IMR-90 (cell line): ENCODE measurements at regions not wholly inside any gene's neighbourhood (a gene's known extent, or its start where the extent isn't known, plus 50 kb on each side); places are given as distances from the start of the nearest gene placed in this dataset.

ENCODE experiments used
- BHLHE40 ChIP-seq: fragments of 150-350 bp; IDR thresholded peaks from 2 replicates; pipeline ENCODE4 v1.6.1; 2016; ENCODE audit warnings: mild to moderate bottlenecking, low read depth, low read length
- CEBPB ChIP-seq: IDR thresholded peaks from 2 replicates; pipeline ENCODE4 v1.6.1; 2012; ENCODE audit warnings: low read depth, low read length, improper control_type of control experiment
- CHD1 ChIP-seq: IDR thresholded peaks from 2 replicates; pipeline ENCODE4 v1.6.1; 2012; ENCODE audit warnings: low read depth, low read length, improper control_type of control experiment
- ELK1 ChIP-seq: fragments of 150-350 bp; IDR thresholded peaks from 2 replicates; pipeline ENCODE4 v1.6.1; 2016; ENCODE audit warnings: low read depth, mild to moderate bottlenecking, low read length, moderate library complexity, borderline replicate concordance
- FOS ChIP-seq: fragments of 150-350 bp; IDR thresholded peaks from 2 replicates; pipeline ENCODE4 v1.6.1; 2016; ENCODE audit warnings: low read depth, low read length
- MAZ ChIP-seq: IDR thresholded peaks from 2 replicates; pipeline ENCODE4 v1.6.1; 2012; ENCODE audit warnings: low read depth, mild to moderate bottlenecking, low read length, improper control_type of control experiment, moderate library complexity, borderline replicate concordance
- MXI1 ChIP-seq: IDR thresholded peaks from 2 replicates; pipeline ENCODE4 v1.6.1; 2012; ENCODE audit warnings: low read depth, mild to moderate bottlenecking, low read length, moderate library complexity, borderline replicate concordance
- POLR2A ChIP-seq: IDR thresholded peaks from 2 replicates; pipeline ENCODE4 v1.6.1; 2012; ENCODE audit warnings: mild to moderate bottlenecking, low read depth, low read length
- RAD21 ChIP-seq: IDR thresholded peaks from 2 replicates; pipeline ENCODE4 v1.6.1; 2012; ENCODE audit warnings: low read length, improper control_type of control experiment
- RCOR1 ChIP-seq: IDR thresholded peaks from 2 replicates; pipeline ENCODE4 v1.6.1; 2012; ENCODE audit warnings: mild to moderate bottlenecking, low read length, improper control_type of control experiment; ENCODE audit not compliant: insufficient replicate concordance
- RFX5 ChIP-seq: IDR thresholded peaks from 2 replicates; pipeline ENCODE4 v1.8.0; 2012; ENCODE audit warnings: low read depth, mild to moderate bottlenecking, low read length, moderate library complexity
- SMC3 ChIP-seq: fragments of 150-350 bp; IDR thresholded peaks from 2 replicates; pipeline ENCODE4 v1.6.1; 2016; ENCODE audit warnings: low read depth, mild to moderate bottlenecking, antibody characterized with exemption, low read length, moderate library complexity
- TF ChIP-seq, protein P1 (sequence below): conservative IDR thresholded peaks from 2 replicates; pipeline ENCODE4 v1.5.1; 2012; ENCODE audit warnings: mild to moderate bottlenecking, low read depth, low read length, improper control_type of control experiment
- TF ChIP-seq, protein P2 (sequence below): fragments of 150-350 bp; IDR thresholded peaks from 2 replicates; pipeline ENCODE4 v1.6.1; 2017; ENCODE audit warnings: mild to moderate bottlenecking, antibody characterized with exemption, low read length, low read depth

- TF ChIP-seq POLR2A (no peak), RAD21 (no peak), RFX5 (no peak), CEBPB (no peak), RCOR1 (no peak), MXI1 (no peak), SMC3 (no peak), ELK1 (no peak), FOS (no peak), MAZ (no peak), CHD1 (no peak), BHLHE40 (no peak)
- TF ChIP-seq, protein P1, sequence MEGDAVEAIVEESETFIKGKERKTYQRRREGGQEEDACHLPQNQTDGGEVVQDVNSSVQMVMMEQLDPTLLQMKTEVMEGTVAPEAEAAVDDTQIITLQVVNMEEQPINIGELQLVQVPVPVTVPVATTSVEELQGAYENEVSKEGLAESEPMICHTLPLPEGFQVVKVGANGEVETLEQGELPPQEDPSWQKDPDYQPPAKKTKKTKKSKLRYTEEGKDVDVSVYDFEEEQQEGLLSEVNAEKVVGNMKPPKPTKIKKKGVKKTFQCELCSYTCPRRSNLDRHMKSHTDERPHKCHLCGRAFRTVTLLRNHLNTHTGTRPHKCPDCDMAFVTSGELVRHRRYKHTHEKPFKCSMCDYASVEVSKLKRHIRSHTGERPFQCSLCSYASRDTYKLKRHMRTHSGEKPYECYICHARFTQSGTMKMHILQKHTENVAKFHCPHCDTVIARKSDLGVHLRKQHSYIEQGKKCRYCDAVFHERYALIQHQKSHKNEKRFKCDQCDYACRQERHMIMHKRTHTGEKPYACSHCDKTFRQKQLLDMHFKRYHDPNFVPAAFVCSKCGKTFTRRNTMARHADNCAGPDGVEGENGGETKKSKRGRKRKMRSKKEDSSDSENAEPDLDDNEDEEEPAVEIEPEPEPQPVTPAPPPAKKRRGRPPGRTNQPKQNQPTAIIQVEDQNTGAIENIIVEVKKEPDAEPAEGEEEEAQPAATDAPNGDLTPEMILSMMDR, result no peak
- TF ChIP-seq, protein P2, sequence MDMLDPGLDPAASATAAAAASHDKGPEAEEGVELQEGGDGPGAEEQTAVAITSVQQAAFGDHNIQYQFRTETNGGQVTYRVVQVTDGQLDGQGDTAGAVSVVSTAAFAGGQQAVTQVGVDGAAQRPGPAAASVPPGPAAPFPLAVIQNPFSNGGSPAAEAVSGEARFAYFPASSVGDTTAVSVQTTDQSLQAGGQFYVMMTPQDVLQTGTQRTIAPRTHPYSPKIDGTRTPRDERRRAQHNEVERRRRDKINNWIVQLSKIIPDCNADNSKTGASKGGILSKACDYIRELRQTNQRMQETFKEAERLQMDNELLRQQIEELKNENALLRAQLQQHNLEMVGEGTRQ, result no peak
Measured at GRCh38 chr17:77832180-77832560, 126.3 kb upstream of the TNRC6C start.
